Breast epithelium (tissue), 3 donors: ENCODE measurements at regions not wholly inside any gene's neighbourhood (a gene's known extent, or its start where the extent isn't known, plus 50 kb on each side); places are given as distances from the start of the nearest gene placed in this dataset.

Experiments
- POLR2A ChIP-seq: fragments of 450-650 bp; IDR thresholded peaks from one replicate; pipeline ENCODE4 v1.6.1; 2016; ENCODE audit warnings: antibody characterized with exemption, mild to moderate bottlenecking, moderate library complexity
- POLR2AphosphoS5 ChIP-seq, 3 donors: sonication (generic); formaldehyde crosslinking; IDR thresholded peaks; one replicate each; pipeline ENCODE4 v1.6.1; 2017; ENCODE audit warnings: antibody characterized with exemption in 3 of 3
- TF ChIP-seq, protein P1 (sequence below), 3 donors: fragments of 450-650 bp; IDR thresholded peaks; one replicate each; pipeline ENCODE4 v1.5.1; 2016 to 2017; ENCODE audit warnings: antibody characterized with exemption in 3 of 3, mild to moderate bottlenecking in 3 of 3, moderate library complexity in 3 of 3

DNA sequence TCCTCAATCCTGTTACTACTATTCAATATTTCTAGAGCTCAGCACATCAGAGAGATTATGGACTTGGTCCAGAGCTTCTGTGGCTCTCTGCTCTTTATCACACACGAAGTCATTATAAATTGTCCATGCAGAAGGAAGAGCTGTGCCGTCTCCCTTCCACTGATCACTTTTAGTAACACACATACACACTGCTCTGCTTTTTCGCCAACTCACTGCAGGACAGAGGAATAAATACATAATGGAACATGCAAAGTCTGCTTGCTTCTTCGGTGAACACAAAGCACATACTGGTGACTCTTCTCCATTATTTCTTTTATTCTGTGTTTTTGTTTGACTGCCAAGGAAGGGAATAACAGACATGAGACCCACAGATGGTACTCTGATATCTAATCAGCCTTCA lies 1000.0 kb upstream of the TENM4 start:
- TF ChIP-seq, protein P1, sequence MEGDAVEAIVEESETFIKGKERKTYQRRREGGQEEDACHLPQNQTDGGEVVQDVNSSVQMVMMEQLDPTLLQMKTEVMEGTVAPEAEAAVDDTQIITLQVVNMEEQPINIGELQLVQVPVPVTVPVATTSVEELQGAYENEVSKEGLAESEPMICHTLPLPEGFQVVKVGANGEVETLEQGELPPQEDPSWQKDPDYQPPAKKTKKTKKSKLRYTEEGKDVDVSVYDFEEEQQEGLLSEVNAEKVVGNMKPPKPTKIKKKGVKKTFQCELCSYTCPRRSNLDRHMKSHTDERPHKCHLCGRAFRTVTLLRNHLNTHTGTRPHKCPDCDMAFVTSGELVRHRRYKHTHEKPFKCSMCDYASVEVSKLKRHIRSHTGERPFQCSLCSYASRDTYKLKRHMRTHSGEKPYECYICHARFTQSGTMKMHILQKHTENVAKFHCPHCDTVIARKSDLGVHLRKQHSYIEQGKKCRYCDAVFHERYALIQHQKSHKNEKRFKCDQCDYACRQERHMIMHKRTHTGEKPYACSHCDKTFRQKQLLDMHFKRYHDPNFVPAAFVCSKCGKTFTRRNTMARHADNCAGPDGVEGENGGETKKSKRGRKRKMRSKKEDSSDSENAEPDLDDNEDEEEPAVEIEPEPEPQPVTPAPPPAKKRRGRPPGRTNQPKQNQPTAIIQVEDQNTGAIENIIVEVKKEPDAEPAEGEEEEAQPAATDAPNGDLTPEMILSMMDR (IDR thresholded peaks at IDR 0.05), result no peak
- TF ChIP-seq POLR2A, result no peak
- TF ChIP-seq POLR2AphosphoS5 (IDR thresholded peaks at IDR 0.05), result no peak
